GM12874 (cell line): ENCODE measurements at regions not wholly inside any gene's neighbourhood (a gene's known extent, or its start where the extent isn't known, plus 50 kb on each side); places are given as distances from the start of the nearest gene placed in this dataset.

Experiments
- CTCF ChIP-seq: IDR thresholded peaks from 2 replicates; pipeline ENCODE4 v1.5.1; 2011; ENCODE audit warnings: low read depth, mild to moderate bottlenecking, control low read depth, low read length, moderate library complexity; ENCODE audit not compliant: insufficient read depth

GRCh38 chr5:31048282-31049270 lies 144.9 kb upstream of the CDH6 start:
- TF ChIP-seq CTCF = no peak

- TF ChIP-seq CTCF = no peak
Measured at GRCh38 chr5:31047621-31048020, 145.9 kb upstream of the CDH6 start.

GRCh38 chr5:31047007-31047406 lies 146.5 kb upstream of the CDH6 start:
- TF ChIP-seq CTCF = no peak

- no peak for TF ChIP-seq CTCF
Measured at GRCh38 chr5:31036411-31036810, 157.1 kb upstream of the CDH6 start.

- no peak for TF ChIP-seq CTCF
Measured at GRCh38 chr5:31033295-31033694, 160.2 kb upstream of the CDH6 start.

- no peak for TF ChIP-seq CTCF
Measured at GRCh38 chr5:31029925-31030324, 163.6 kb upstream of the CDH6 start.

- TF ChIP-seq CTCF = no peak
Measured at GRCh38 chr5:31027721-31028120, 165.8 kb upstream of the CDH6 start.
